ENCODE measurements at regions not wholly inside any gene's neighbourhood (a gene's known extent, or its start where the extent isn't known, plus 50 kb on each side); places are given as distances from the start of the nearest gene placed in this dataset.

DNA sequence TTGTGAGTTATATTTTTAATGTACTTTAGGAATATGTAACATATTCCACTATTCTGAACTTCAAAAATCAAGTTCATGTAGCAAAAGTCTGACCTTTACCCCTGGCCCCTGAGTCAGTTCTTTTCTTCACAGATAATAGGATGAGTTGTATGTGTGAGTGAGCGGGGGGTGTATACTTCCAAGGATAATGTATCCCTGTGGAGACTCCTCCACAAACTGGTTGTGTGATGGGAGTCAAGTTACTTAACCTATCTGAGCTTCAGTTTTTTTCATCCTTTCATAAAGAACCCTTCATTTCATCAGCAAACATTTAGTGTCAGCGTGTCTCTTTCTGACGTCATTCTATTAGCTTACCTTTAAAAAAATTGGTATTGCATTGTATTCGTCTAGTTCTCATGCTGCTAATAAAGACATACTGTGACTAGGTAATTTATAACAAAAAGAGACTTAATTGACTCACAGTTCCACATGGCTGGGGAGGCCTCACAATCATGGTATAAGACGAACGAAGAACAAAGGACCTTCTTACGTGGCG is 288.1 kb upstream of the GPC6 start:
- DNase-seq (ENCODE audit: low read depth) = no peak

DNA sequence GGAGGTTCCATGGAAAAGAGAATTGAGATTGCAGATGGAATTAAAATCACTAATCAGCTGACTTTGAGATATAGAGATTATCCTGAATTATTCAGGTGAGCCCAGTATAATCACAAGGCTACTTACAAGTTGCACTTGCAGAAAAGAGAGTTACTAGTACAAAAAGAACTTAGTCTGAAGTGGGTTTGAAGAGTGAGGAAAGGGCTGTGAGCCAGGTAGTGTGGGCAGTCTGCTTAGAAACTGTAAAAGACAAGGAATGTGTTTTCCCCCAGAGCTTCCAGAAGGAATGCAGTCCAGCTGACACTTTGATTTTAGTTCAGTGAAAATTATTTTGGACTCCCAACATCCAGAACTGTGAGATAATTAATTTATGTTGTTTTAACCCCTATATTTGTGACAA is 285.4 kb upstream of the GPC6 start:
- DNase-seq (ENCODE audit: low read depth) = no peak

DNA sequence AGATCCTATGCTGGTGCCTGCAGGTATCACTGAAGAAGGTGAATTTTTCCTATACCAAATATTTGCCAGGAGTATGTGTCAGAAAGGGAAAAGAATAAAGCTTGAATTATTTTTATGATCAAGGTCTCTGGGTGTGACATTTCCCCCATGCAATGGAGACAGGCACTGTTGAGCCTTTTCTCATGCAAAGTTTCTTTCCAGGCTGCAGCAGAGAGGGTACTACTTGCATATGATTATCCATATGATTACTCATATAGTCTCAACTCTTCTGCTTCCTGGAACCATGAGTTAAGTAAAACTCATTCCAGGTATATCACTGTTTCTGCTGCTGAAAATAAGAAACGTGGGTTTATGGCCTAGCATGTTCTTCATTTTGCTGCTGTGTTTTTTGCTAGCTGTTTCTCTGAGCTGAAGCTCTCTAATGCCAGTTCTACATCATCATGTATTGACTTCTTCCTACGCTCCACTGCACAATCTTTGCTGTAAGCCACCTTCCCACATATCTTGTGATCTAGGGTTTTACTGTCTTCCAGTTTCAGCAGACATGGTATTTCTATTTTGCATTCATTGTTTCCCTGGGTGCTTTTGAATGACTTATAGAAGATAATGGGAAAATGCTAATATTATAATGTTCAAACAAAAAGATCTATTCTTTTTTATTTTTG is 278.7 kb upstream of the GPC6 start:
- DNase-seq (ENCODE audit: low read depth) = no peak

DNA sequence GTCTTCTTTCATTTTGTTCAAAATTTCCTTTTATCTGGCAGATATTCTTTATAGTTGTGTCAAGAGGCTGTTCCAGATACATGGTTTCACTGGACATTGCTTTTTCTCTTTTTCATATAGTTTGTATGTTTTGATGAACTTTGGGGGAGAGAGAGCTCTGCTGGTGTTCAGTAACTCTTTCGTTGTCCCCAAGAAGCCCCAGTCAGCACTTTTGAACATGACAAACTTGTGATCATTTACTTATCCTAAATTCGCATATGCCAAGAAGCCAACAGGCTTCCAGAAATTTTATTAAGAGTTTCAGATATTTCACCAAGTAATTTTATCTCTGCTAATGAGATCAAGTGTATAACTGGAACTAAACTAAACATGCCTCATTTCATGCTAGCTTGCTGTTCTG is 275.8 kb upstream of the GPC6 start:
- no peak for DNase-seq (ENCODE audit: low read depth)

DNA sequence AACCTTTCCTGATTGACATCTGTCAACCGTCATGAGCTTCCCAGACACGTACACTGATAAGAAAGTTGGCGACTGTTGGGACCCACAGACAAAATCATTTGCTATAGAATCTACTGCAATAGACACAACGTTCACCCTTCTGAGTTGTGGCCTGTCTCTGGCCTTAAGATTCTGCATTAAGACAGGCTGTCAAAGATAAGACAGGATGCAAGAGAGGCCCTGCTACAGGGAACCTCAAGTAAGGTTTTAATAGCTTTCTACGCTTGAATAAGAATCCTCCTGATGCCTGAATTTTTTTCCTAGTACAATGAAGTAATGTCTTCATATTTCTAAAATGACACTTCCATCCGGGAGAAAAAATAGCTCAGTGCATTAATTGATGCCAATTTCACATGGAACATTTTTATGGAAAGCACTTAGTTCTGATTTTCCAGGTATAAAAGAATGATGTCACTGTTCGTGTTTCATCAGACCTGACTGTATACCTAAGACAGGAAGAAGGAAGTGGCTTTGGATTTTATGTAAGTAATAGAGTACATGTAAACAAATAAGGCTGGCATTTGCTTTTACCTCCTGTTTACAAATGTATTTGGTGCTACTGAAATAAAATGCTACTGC is 275.2 kb upstream of the GPC6 start:
- no peak for DNase-seq (ENCODE audit: low read depth)

DNA sequence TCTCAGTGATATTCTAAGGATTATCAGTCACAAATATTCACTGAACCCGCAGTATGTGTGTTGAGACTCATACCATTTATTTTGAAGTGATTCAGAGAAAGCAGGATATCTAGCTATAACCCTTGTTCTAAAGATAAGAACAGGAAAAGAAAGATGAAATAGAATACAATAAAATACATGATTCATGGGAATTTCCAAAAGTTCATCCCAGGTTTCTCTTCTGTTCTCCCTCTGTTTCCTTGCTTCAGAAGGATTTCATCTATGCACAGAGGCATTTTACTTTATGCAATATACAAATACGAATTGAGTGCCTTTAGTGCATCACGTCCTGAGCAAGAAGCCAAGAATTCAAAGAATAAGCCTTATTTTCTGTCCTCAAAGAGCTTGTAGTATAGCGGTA is 274.4 kb upstream of the GPC6 start:
- DNase-seq (ENCODE audit: low read depth) = no peak

DNA sequence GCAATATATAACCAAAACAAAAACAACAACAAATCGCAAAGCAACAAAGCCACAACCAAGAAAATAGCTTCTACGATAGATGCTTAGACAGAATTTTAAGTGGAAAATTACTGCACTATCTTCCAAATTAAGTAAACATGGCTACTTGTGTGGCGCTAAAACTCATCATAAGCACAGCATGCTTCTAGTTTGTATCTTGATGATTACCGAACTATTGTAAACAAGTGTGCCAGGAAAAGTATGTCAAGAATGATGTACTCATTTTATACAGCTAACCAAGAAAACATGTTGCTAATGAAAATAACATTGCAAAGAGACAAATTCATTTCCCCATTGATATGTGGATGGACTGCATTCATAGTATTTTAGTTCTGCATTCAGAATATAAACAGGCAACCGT is 271.9 kb upstream of the GPC6 start:
- DNase-seq (ENCODE audit: low read depth) = no peak

DNA sequence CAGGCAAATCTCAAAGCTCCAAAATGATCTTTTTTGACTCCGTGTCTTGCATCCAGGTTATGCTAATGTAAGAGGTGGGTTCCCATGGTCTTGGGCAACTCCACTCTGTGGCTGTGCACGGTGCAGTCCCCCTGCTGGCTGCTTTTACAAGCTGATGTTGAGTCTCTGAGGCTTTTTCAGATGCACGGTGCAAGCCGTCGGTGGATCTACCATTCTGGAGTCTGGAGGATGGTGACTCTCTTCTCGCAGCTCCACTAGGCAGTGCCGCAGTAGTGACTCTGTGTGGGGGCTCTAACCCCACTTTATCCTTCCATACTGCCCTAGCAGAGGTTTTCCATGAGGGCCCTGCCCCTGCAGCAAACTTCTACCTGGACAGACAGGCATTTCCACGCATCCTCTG is 266.8 kb upstream of the GPC6 start:
- DNase-seq (ENCODE audit: low read depth) = no peak

DNA sequence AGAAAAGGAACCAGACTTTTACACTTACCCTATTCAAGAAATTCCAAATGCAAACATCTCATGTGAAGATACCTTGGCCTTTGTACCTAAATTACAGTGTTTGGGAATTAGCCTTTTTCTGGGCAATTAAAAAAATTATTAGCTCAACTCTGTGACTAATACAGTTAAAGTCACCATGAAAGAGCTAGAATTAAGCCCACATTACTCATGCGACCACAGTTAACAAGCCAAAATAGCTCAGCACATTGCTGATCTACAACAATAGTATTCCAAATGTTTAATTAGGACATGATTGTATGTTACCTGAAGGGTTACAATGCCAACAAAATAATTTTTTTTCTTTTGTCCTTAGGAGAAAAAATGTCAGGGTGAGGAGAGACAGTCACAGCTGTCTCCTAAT is 263.6 kb upstream of the GPC6 start:
- DNase-seq (ENCODE audit: low read depth) = no peak

DNA sequence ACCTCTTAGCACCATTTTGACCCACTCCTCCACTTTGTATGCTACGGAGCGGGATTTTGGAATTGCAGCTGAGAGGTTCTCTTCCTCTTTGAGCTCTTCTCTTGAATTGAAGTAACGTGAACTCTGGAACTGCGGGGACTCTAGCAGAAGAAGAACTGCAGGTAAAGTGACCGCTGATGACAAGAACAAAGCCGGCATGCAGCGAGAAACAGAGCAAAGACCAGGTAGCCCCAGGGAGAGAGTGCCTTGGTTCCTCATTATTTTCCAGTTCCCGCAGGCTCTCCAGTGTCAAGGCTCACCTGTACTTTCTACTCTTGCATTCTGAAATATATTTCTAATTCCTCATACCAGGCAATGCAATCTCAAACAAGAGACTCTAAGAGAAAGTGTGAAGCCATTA is 260.3 kb upstream of the GPC6 start:
- DNase-seq (ENCODE audit: low read depth) = no peak

DNA sequence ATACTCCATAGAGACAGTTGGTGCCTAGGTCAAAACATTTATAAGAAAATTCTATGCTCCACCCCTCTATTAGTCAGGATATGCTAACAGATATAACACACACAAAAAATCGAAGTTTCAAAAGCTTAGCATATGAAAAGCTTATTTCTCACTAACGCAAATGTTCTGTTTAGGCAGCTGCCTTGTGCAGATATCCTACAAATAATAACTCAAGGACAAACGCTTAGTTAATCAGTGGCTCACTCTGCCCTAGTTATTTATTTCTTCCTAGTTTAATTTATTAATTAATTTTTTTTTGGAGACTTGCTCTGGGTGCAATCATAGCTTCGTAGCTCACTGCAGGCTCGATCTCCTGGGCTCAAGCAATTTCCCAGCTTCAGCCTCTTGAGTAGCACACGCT is 259.7 kb upstream of the GPC6 start:
- DNase-seq (ENCODE audit: low read depth) = no peak

DNA sequence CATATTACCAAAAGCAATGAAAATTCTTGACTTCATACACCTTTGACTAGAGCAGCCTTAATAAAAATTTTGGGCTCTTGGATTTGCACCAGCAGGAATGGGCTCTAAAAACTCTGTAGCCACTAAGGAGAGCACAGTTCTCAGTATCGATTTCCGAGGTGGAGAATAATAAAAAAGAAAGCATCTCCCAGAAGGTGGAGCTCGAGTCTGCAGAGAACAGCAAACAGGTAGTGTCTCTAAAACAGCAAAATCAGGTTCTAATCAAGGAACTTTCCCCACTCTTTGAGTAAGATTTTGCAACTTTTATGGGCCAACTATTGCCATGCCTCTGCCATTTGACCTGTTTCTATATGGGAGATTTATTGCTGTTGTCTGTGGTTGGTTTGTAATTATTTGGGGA is 258.7 kb upstream of the GPC6 start:
- DNase-seq (ENCODE audit: low read depth) = no peak

DNA sequence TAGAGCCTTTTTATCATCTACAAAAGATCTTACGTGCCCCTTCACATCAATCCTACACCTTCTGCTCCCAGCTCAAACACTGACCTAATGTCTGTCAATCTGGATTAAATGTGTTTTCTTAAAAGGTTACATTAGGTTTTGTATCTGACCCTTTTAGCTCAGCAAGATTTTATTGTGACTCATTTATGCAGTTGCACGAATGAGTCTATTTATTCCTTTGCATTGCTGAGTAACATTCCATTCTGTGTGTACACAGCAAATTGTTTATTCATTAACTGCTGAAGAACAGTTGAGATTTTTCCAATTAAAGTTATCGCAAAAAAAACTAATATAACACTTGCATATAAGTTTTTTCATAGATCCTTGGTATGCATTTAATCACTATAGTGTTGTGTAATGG is 253.9 kb upstream of the GPC6 start:
- DNase-seq (ENCODE audit: low read depth) = no peak

DNA sequence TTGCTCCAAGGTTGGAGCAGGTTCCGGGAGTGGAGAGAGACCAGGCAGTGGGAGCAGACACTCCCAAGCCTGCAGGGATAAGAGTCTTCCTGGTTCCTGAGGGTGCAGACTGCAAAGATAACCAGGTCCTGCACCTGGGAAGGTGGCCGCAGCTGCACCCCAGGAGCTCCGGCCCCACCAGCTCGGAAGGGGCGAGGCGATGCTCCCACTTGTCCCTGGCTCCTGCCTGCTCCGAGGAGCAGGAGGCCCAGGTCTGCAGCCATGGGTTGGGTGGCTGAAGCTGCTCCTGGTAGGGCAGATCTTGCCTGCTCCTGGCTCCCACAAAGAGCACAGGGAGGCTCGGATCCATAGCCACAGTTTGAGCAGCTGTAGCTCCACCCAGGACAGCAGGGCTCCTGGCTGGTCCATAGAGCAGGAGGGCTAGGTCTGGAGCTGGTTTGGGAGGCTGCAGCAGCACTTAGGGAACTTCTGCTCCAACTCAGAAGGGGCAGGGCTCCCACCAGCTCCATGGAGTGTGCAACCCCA is 251.6 kb upstream of the GPC6 start:
- DNase-seq (ENCODE audit: low read depth) = no peak

DNA sequence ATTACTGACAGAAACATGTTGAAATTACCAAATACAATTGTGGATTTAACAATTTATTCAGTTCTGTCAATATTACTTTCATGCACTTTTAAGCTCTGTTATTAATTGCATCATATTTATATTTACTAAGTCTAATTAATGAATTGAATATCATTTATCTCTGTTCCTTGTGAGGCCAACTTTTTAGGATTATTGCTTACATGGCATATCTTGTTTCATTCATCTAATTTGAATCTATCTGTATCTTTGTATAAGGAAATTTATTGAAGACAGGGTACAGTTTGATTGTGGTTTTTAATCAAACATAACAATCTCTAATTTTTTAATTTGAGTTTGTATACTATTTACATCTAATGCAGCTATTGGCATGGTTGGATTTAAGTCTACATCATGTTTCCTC is 249.9 kb upstream of the GPC6 start:
- no peak for DNase-seq (ENCODE audit: low read depth)

DNA sequence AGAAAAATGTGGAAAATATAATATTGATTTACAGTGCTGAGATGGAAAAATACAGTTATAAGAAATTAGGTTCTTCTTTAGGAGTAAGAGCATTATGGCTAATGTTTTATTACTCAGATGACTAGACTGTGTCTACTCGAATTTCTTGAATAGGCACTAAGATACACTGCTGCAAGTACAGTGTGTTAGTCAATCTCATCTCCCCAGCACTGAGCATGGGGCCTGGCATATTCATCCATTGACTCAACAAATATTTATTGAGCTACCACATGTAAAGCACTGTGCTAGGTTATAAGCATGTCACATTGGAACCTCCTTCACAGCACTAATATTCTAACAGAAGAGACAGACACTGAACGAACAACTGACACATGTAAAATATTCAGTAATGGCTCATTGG is 242.5 kb upstream of the GPC6 start:
- no peak for DNase-seq (ENCODE audit: low read depth)

DNA sequence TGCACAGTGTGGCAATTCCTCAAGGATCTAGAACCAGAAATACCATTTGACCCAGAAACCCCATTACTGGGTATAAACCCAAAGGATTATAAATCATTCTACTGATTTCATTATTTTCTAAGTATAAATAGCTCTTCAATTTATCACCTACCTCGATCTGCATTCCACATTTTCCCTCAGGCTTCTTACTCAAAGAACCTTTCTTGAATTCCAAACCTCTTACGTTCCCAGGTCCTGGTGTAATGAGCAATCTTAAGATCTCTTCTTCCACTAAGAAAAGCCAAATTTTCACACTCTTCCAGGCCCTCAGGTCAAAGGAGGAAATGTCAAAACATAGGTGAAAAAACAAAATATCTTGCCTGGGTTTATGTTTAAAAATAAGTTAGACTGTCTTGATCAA is 237.3 kb upstream of the GPC6 start:
- no peak for DNase-seq (ENCODE audit: low read depth)

DNA sequence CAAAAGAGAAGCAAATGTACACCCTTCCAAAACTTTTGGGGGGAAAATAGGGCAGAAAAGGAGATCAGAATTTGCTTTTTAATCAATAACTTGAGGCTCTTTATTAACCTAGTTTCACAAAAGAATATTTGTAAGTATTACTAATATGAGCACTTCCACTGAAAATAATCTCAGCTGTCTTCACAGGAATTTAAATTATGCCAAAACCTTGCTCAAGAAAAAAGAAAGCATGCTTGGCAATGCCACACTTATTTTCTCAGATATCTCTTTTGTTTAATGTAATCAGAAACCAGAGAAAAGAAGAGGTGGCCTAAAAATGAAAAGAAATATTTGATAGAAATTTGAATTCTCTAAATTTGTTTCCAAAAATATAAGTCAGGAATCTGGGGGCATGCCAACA is 234.9 kb upstream of the GPC6 start:
- peak; percentile 17 for DNase-seq (ENCODE audit: low read depth)

DNA sequence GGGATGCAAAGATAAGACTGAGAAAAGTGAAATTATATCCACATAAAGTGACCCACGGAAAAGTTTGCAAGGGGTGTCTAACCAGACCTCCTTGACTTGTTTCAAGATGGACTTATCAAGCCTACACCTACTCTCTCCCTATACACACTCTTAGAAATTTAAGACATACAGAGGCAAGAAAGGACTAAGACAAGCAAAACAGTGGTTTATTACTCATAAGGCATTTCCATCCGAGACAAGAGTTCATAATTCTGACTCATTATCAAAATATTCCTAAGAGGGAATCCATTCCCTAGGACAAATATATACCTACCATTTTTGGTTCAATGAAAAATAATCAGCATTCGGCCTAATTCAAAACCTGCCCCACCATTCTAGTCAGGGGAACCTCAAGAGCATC is 232.6 kb upstream of the GPC6 start:
- DNase-seq (ENCODE audit: low read depth) = peak; percentile 44

DNA sequence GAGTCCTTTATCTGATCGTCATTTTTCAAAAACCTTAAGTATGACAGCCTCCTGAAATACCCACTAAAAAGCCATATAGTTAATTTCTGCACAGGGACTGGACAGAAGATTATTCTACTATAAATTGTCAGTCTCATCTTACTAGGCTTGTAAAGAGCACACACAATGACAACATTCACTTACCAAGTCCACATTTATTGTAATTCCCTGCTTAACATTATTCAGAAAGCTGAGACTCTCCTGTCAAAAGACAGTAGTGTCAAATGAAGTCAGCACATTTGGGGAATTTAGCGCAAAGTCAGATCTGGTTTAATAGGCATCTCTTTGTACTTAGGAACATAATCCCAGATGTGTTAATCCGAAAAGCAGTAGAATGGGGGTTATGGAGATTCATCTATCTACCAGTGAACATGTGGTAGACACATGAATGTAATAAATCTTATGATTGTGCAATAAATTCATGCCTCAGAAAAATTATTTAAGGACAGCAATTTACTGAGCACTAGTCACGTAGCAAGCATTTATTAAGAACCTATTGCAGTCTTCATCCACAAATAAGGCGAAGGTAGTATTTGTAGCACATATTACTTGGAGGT is 224.6 kb upstream of the GPC6 start:
- DNase-seq (ENCODE audit: low read depth) = no peak

DNA sequence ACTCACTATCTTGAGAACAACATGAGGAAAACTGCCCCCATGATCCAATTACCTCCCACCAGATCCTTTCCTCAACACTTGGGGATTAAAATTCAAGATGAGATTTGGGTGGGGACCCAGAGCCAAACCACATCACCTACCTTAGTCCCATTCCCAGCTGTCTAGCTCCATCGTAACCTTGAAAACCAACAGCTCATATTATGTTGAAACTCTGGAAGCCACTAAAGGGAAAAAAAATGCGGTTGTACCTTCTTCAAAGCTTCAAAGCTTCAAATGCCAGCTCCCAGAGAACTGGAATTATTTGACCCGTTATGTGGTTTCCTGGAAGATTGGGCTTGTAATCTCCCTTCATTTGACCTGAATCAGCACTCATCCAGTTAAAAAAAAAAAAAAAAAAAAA is 223.1 kb upstream of the GPC6 start:
- no peak for DNase-seq (ENCODE audit: low read depth)

DNA sequence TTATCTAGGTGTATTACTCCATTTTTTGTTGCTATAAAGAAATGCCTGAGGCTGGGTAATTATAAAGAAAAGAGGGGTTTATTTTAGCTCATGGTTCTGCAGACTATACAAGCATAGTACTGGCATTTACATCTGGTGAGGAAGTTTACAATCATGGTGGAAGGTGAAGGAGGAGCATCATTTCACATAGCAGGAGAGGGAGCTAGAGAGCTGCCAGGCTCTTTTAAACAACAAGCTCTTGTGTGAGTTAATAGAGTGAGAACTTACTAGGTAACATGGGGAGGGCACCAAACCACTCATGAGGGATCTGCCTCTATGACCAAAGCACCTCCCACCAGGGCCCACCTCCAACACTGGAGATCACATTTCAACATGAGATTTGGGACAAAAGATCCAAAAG is 221.7 kb upstream of the GPC6 start:
- peak; percentile 22 for DNase-seq (ENCODE audit: low read depth)

DNA sequence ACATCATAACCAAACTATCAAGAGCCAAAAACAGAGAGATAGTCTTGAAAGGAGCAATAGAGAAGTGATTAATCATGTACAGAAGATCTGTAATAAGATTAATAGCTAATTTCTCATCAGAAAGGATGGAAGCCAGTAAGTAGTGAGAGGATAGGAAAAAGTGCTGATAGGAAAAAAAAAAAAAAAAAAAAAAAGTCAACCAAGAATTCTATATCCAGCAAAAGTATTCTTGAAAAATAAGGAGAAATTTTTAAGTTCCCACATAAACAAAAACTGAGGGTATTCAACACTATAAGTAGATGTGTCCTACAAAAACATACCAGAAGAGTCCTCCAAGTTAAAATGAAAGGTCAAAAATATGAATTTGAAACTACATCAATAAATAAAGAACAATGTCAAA is 218.7 kb upstream of the GPC6 start:
- no peak for DNase-seq (ENCODE audit: low read depth)

Measured in iris pigment epithelial cell (primary cell).